Coronary artery (tissue), 2 donors: ENCODE measurements at regions not wholly inside any gene's neighbourhood (a gene's known extent, or its start where the extent isn't known, plus 50 kb on each side); places are given as distances from the start of the nearest gene placed in this dataset.

Source experiments
- DNase-seq: peaks from one replicate; pipeline ENCODE4 v3.0.0-alpha.2; 2017; ENCODE audit warnings: low spot score
- H3K27ac ChIP-seq, 2 donors: fragments of 200-600 bp; sonication (generic); one replicate each; pipeline ENCODE4 v1.5.1; 2016 to 2019
- H3K4me3 ChIP-seq: fragments of 200-600 bp; sonication (generic); 2 replicates; pipeline ENCODE4 v1.5.1; 2016; ENCODE audit warnings: mild to moderate bottlenecking, moderate library complexity
- TF ChIP-seq, protein P1 (sequence below): fragments of 200-600 bp; sonication (generic); IDR thresholded peaks from one replicate; pipeline ENCODE4 v1.5.1; 2019; ENCODE audit warnings: antibody characterized with exemption

DNA sequence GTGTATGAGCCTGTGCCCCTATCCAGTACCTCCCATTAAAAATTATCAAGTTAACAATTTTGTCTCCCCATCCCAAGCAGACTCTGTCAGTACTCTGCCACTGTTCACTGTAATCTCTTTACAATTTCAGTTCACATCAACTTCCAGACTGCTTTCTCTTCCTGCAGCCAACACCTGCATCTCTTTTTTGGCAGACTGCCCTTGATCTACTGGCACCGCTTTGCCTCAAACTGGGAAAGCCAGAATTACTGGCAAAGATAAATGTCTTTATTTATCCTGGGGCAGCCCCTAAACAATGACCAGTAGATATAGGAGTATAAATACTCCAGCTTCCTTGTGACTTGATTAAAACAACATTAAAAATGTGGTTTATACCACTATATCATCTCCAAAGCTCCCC lies 494.1 kb downstream of the ZNF385D start:
- TF ChIP-seq, protein P1, sequence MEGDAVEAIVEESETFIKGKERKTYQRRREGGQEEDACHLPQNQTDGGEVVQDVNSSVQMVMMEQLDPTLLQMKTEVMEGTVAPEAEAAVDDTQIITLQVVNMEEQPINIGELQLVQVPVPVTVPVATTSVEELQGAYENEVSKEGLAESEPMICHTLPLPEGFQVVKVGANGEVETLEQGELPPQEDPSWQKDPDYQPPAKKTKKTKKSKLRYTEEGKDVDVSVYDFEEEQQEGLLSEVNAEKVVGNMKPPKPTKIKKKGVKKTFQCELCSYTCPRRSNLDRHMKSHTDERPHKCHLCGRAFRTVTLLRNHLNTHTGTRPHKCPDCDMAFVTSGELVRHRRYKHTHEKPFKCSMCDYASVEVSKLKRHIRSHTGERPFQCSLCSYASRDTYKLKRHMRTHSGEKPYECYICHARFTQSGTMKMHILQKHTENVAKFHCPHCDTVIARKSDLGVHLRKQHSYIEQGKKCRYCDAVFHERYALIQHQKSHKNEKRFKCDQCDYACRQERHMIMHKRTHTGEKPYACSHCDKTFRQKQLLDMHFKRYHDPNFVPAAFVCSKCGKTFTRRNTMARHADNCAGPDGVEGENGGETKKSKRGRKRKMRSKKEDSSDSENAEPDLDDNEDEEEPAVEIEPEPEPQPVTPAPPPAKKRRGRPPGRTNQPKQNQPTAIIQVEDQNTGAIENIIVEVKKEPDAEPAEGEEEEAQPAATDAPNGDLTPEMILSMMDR: no peak
- H3K27ac ChIP-seq: no peak overlapping the region
- H3K4me3 ChIP-seq: no peak overlapping the region
- DNase-seq: no peak

- no peak overlapping the region for H3K4me3 ChIP-seq
- no peak for DNase-seq
- no peak overlapping the region for H3K27ac ChIP-seq
- TF ChIP-seq, protein P1: no peak
Observed at GRCh38 chr3:21238661-21239060, 512.3 kb downstream of the ZNF385D start.

DNA sequence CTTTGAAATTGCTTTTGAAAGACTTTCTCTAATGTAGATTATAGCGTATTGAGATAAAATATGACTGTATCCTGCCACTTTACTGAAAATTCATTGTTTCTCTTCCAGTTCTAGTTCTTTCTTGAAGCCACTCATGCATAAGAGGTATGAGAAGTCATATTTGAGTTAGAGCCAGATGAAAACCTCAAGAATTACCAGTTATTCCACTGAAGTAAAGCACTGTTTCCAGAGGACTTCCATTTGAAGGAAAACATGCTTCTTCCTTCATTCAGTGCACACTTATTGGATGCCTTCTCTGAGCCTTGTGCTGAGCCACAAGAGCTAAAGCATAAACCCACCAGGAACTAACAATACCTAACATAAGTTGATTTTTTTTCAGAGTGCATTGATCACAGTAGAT lies 513.4 kb downstream of the ZNF385D start:
- TF ChIP-seq, protein P1: no peak
- Histone ChIP-seq H3K27ac (no peak overlapping the region), H3K4me3 (no peak overlapping the region)
- DNase-seq: no peak

- TF ChIP-seq, protein P1: no peak
- DNase-seq: no peak
- no peak overlapping the region for H3K4me3 ChIP-seq
- H3K27ac ChIP-seq: no peak overlapping the region
Observed at GRCh38 chr3:21235491-21235890, 515.5 kb downstream of the ZNF385D start.

- no peak for DNase-seq
- TF ChIP-seq, protein P1: no peak
- no peak overlapping the region for H3K27ac ChIP-seq
- H3K4me3 ChIP-seq: no peak overlapping the region
Observed at GRCh38 chr3:21234933-21235332, 516.1 kb downstream of the ZNF385D start.

- TF ChIP-seq, protein P1: no peak
- Histone ChIP-seq H3K4me3 (no peak overlapping the region), H3K27ac (no peak overlapping the region)
- DNase-seq: no peak
Observed at GRCh38 chr3:21229426-21230135, 521.4 kb downstream of the ZNF385D start.

- no peak overlapping the region for H3K27ac ChIP-seq
- H3K4me3 ChIP-seq: no peak overlapping the region
- TF ChIP-seq, protein P1: no peak
- no peak for DNase-seq
Observed at GRCh38 chr3:21226086-21226485, 524.9 kb downstream of the ZNF385D start.
